Heart left ventricle (tissue), 16 donors: ENCODE measurements at regions not wholly inside any gene's neighbourhood (a gene's known extent, or its start where the extent isn't known, plus 50 kb on each side); places are given as distances from the start of the nearest gene placed in this dataset.

Source experiments
- ATAC-seq, 4 donors: fragments of 200-7000 bp; cut with Tn5 transposase; one replicate each; pipeline ENCODE4 v1.9.1; 2020 to 2022; ENCODE audit warnings: moderate library complexity in 4 of 4, mild to moderate bottlenecking in 3 of 4, moderate number of reproducible peaks in 1 of 4
- DNase-seq, 5 donors: peaks; one replicate each; pipeline ENCODE4 v3.0.0-alpha.2; 2020
- H3K27ac ChIP-seq, 12 donors: fragments of 200-600 bp; sonication (generic) in 4 of 12; one replicate each; pipeline versions ENCODE4 v1.5.0 to v1.8.0; 2016 to 2022; ENCODE audit warnings: mild to moderate bottlenecking in 2 of 12
- H3K27me3 ChIP-seq, 9 donors: fragments of 200-600 bp; sonication (generic) in 2 of 9; one replicate each; pipeline versions ENCODE4 v1.5.1 to v1.8.0; 2016 to 2022; ENCODE audit warnings: mild to moderate bottlenecking in 3 of 9
- H3K36me3 ChIP-seq, 9 donors: fragments of 200-600 bp; sonication (generic) in 2 of 9; one replicate each; pipeline versions ENCODE4 v1.5.0 to v1.8.0; 2018 to 2022; ENCODE audit warnings: mild to moderate bottlenecking in 2 of 9
- H3K4me1 ChIP-seq, 12 donors: fragments of 200-600 bp; sonication (generic) in 4 of 12; one replicate each; pipeline versions ENCODE4 v1.5.0 to v1.8.0; 2016 to 2022; ENCODE audit warnings: mild to moderate bottlenecking in 3 of 12
- H3K4me3 ChIP-seq, 12 donors: fragments of 200-600 bp; sonication (generic) in 4 of 12; one replicate each; pipeline versions ENCODE4 v1.5.0 to v1.8.0; 2017 to 2022; ENCODE audit warnings: mild to moderate bottlenecking in 9 of 12, moderate library complexity in 4 of 12
- H3K9me3 ChIP-seq, 12 donors: fragments of 200-600 bp; sonication (generic) in 4 of 12; one replicate each; pipeline versions ENCODE4 v1.5.0 to v1.8.0; 2016 to 2022; ENCODE audit warnings: mild to moderate bottlenecking in 1 of 12
- CTCF ChIP-seq, 12 donors: fragments of 200-600 bp; sonication (generic) in 4 of 12; IDR thresholded peaks; one replicate each; pipeline versions ENCODE4 v1.5.0 to v1.8.0; 2018 to 2022; ENCODE audit warnings: antibody characterized with exemption in 12 of 12, mild to moderate bottlenecking in 5 of 12
- POLR2A ChIP-seq, 2 donors: fragments of 450-650 bp; IDR thresholded peaks; one replicate each; pipeline ENCODE4 v1.6.1; 2017; ENCODE audit warnings: antibody characterized with exemption in 2 of 2, mild to moderate bottlenecking in 2 of 2, moderate library complexity in 2 of 2
- WGBS, 4 donors: extraction: QIAGEN DNeasy Blood & Tissue Kit in 2 of 4; methylation state at CpG; one replicate each; pipeline versions ENCODE4 v1.1.5 to v1.1.7; 2013 to 2018; 5-methylcytosine and 5-hydroxymethylcytosine counted together
- intact Hi-C, 10 donors: fragments of 100-400 bp; cut with DNase I; formaldehyde crosslinking; loops; one replicate each; pipeline versions ENCODE4 v1.11.1 to v1.14.2; 2022
- donor health status: ischemic (EF 13 %, LVEDD 7.1; RV severe dilation, severe dysfunction).
- donor health status: healthy with polysubstance abuse.
- donor health status: DM: no; HTN: yes; CAD: no.
- donor health status: DM: no; HTN: no; CAD: no.
- donor health status: ischemic (EF 25% LVEDD 6.9; RV normal size, moderate dysfunction).
- donor health status: ischemic (EF 25% LVEDD 5.7; RV mildly dilated, moderate dysfunction).
- donor health status: healthy.
- donor health status: DM: yes; HTN: yes; CAD: no.
- donor health status: ischemic (EF 35%, LVEDD 5.7; RV mildly dilated, moderate dysfunction).
- donor health status: nonischemic (EF 11% LVEDD 7.7; RV severe dilation, severe dysfunction).
- donor health status: DM: yes; HTN: yes; CAD: no.
- donor health status: PGD.
- donor health status: ischemic (EF 29% LVEDD 5.4; RV normal size, mild dysfunction).
- donor health status: nonischemic (EF 23%, LVEDD 6.1; RV moderate dilation, normal function).

- Histone ChIP-seq H3K36me3 (no peaks in the 10 kb centered on the region), H3K27ac (no peak overlapping the region), H3K4me1 (no peaks in the 10 kb centered on the region), H3K27me3 (peaks cover 0 to 47% (median 0%) of the 10 kb centered on the region in 9 donors), H3K4me3 (no peak overlapping the region), H3K9me3 (no peaks in the 10 kb centered on the region)
- ATAC-seq = no peak
- intact Hi-C loops = no loop called here
- WGBS, 4 donors = 45 to 52% (median 46%) methylated on average over 7 of the region's 7 CpGs
- no peak for DNase-seq
- TF ChIP-seq POLR2A (IDR thresholded peaks at IDR 0.05) (no peak), CTCF (IDR thresholded peaks at IDR 0.05) (no peak)
These were observed 60.2 kb downstream of the TFAP2C start for GRCh38 chr20:56689318-56689717.

GRCh38 chr20:56689852-56690485 is 60.9 kb downstream of the TFAP2C start:
- ATAC-seq = no peak
- 49 to 57% (median 52%) methylated on average over 8 of the region's 8 CpGs for WGBS, 4 donors
- no peaks in the 10 kb centered on the region for H3K36me3 ChIP-seq
- peaks cover 0 to 45% (median 0%) of the 10 kb centered on the region in 9 donors for H3K27me3 ChIP-seq
- no peaks in the 10 kb centered on the region for H3K4me1 ChIP-seq
- no peak overlapping the region for H3K4me3 ChIP-seq
- no peak overlapping the region for H3K27ac ChIP-seq
- DNase-seq = no peak
- intact Hi-C loops = no loop called here
- no peak for TF ChIP-seq CTCF (IDR thresholded peaks at IDR 0.05)
- no peak for TF ChIP-seq POLR2A (IDR thresholded peaks at IDR 0.05)
- H3K9me3 ChIP-seq = no peaks in the 10 kb centered on the region

GRCh38 chr20:56690531-56691175 is 61.5 kb downstream of the TFAP2C start:
- no peaks in the 10 kb centered on the region for H3K9me3 ChIP-seq
- 41 to 55% (median 45%) methylated on average over 11 of the region's 11 CpGs for WGBS, 4 donors
- no peak overlapping the region for H3K27ac ChIP-seq
- ATAC-seq (no peak), DNase-seq (no peak)
- intact Hi-C loops = no loop called here
- H3K4me3 ChIP-seq = no peak overlapping the region
- H3K36me3 ChIP-seq = no peaks in the 10 kb centered on the region
- TF ChIP-seq POLR2A (IDR thresholded peaks at IDR 0.05) = no peak
- no peak for TF ChIP-seq CTCF (IDR thresholded peaks at IDR 0.05)
- H3K4me1 ChIP-seq = no peaks in the 10 kb centered on the region
- peaks cover 0 to 45% (median 0%) of the 10 kb centered on the region in 9 donors for H3K27me3 ChIP-seq

GRCh38 chr20:56691325-56691998 is 62.4 kb downstream of the TFAP2C start:
- intact Hi-C loops = no loop called here
- ATAC-seq = no peak

More at GRCh38 chr20:56691325-56691998, 62.4 kb downstream of the TFAP2C start:
- no peak for DNase-seq
- Histone ChIP-seq H3K4me3 (no peak overlapping the region), H3K36me3 (no peaks in the 10 kb centered on the region), H3K27ac (no peak overlapping the region), H3K27me3 (peaks cover 0 to 45% (median 0%) of the 10 kb centered on the region in 9 donors), H3K4me1 (no peaks in the 10 kb centered on the region), H3K9me3 (no peaks in the 10 kb centered on the region)
- no peak for TF ChIP-seq CTCF (IDR thresholded peaks at IDR 0.05)
- no peak for TF ChIP-seq POLR2A (IDR thresholded peaks at IDR 0.05)
- WGBS, 4 donors = 54 to 62% (median 56%) methylated on average over 11 of the region's 11 CpGs
